GM20000 (cell line): ENCODE measurements at regions not wholly inside any gene's neighbourhood (a gene's known extent, or its start where the extent isn't known, plus 50 kb on each side); places are given as distances from the start of the nearest gene placed in this dataset.

Experiments used
- DNase-seq: peaks from one replicate; pipeline ENCODE4 v3.0.0; 2012; ENCODE audit warnings: low spot score
- CTCF ChIP-seq: IDR thresholded peaks from 2 replicates; pipeline ENCODE4 v1.5.1; 2012; ENCODE audit warnings: mild to moderate bottlenecking, control low read depth; ENCODE audit errors: extremely low read depth, missing control alignments

- DNase-seq, result no peak
- TF ChIP-seq CTCF, result no peak
Measured at GRCh38 chr21:18646116-18646515, 242.5 kb upstream of the TMPRSS15 start.

DNA sequence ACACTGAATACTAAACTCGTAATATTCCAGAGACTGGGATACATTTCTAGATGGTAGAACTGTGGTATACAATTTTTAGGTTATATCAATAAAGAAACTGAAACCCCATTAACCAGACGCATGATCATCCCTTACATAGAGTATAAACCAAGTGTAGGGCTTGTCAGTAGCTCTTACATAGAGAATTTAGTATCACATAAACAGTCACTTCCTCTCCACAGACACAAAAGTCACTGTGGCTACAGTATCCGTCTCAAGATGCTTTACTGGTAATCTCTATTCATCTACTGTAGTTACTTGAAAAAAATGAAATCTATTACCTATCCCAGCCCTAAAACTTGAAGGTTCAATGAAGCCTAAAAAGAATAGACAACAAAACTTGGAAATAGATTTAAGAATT is 252.3 kb upstream of the TMPRSS15 start:
- no peak for TF ChIP-seq CTCF
- DNase-seq, result no peak

DNA sequence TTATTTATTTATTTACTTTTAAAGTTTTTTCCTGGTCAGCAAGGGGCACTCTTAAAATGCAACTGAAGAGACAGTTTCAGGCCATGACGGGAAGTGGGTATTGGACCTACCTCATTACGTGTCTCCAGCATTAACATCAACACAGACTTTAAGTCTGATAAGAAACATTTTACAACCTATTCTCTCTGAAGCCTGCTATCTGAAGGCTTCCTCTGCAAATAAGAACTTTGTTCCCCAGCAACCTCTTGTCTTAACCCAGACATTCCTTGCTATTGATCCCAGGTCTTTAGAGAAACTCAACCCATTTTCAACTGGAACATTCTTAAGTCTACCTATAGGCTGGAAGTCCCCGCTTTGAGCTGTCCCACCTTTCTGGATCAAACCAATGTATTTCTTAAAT is 258.3 kb upstream of the TMPRSS15 start:
- no peak for TF ChIP-seq CTCF
- DNase-seq, result no peak

GRCh38 chr21:18663663-18664062 is 260.1 kb upstream of the TMPRSS15 start:
- TF ChIP-seq CTCF, result no peak

GRCh38 chr21:18666725-18667124 is 263.1 kb upstream of the TMPRSS15 start:
- no peak for TF ChIP-seq CTCF
- DNase-seq, result no peak

More at GRCh38 chr21:18663663-18664062, 260.1 kb upstream of the TMPRSS15 start:
- no peak for DNase-seq

DNA sequence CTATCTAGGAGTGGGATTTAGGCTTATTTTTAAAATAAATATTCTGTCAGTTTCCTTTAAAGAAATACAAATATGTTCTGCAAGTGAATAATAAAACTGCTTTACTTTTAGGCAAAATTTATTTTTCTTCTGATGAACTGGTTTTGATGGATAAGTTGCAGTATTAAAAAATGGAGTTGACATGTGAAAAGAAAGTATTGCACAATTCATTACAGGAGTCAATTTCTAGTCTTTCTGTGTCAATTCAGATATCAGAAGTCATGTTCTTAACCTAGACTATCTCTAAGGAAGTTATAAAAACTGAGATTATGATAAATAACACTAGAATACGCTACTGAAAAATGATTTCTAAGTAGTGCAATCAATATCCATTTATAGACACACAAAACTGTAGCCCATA is 270.2 kb upstream of the TMPRSS15 start:
- TF ChIP-seq CTCF, result no peak
- DNase-seq, result no peak

GRCh38 chr21:18677632-18678031 is 274.0 kb upstream of the TMPRSS15 start:
- no peak for TF ChIP-seq CTCF

More at GRCh38 chr21:18677632-18678031, 274.0 kb upstream of the TMPRSS15 start:
- DNase-seq, result no peak
